Karpas-422 (cell line): ENCODE measurements at regions not wholly inside any gene's neighbourhood (a gene's known extent, or its start where the extent isn't known, plus 50 kb on each side); places are given as distances from the start of the nearest gene placed in this dataset.

ENCODE experiments used
- DNase-seq: peaks from one replicate; pipeline ENCODE4 v3.0.0-alpha.2; 2015
- H2AFZ ChIP-seq: fragments of 200-600 bp; sonication (generic); 2 replicates; pipeline ENCODE4 v1.6.1; 2014; ENCODE audit warnings: antibody characterized with exemption, low read length, mixed read lengths
- H3K27ac ChIP-seq: fragments of 200-600 bp; sonication (generic); 2 replicates; pipeline ENCODE4 v1.5.1; 2014; ENCODE audit warnings: mild to moderate bottlenecking, low read length, moderate library complexity
- H3K27me3 ChIP-seq: fragments of 200-600 bp; sonication (generic); 2 replicates; pipeline ENCODE4 v1.6.1; 2014; ENCODE audit warnings: low read length, mixed read lengths
- H3K36me3 ChIP-seq: fragments of 200-600 bp; sonication (generic); 2 replicates; pipeline ENCODE4 v1.6.1; 2014; ENCODE audit warnings: low read length, mixed read lengths; ENCODE audit not compliant: insufficient read depth
- H3K4me1 ChIP-seq: fragments of 200-600 bp; sonication (generic); 2 replicates; pipeline ENCODE4 v1.6.1; 2014; ENCODE audit warnings: mild to moderate bottlenecking, low read length, mixed read lengths
- H3K4me2 ChIP-seq: fragments of 200-600 bp; sonication (generic); 2 replicates; pipeline ENCODE4 v1.6.1; 2014; ENCODE audit warnings: low read length, low read depth, mild to moderate bottlenecking; ENCODE audit not compliant: poor library complexity, severe bottlenecking
- H3K4me3 ChIP-seq: fragments of 200-600 bp; sonication (generic); 2 replicates; pipeline ENCODE4 v1.5.1; 2014; ENCODE audit warnings: mild to moderate bottlenecking, antibody characterized with exemption, low read length, mixed read lengths
- H3K79me2 ChIP-seq: fragments of 200-600 bp; sonication (generic); 2 replicates; pipeline ENCODE4 v1.6.1; 2014; ENCODE audit warnings: mild to moderate bottlenecking, low read length, mixed read lengths
- H3K9ac ChIP-seq: fragments of 200-600 bp; sonication (generic); 2 replicates; pipeline ENCODE4 v1.6.0; 2014; ENCODE audit warnings: low read length
- H3K9me2 ChIP-seq: fragments of 200-600 bp; sonication (generic), shearing (Covaris generic); replicated peaks from 2 replicates; pipeline ENCODE4 v1.6.0; 2014; ENCODE audit warnings: mild to moderate bottlenecking, low read length, moderate library complexity; ENCODE audit not compliant: insufficient read depth
- H3K9me3 ChIP-seq: fragments of 300-700, 200-600 bp; sonication (generic); 2 replicates; pipeline ENCODE4 v1.6.1; 2014; ENCODE audit warnings: low read length, mixed read lengths
- H4K20me1 ChIP-seq: fragments of 200-600 bp; sonication (generic); 2 replicates; pipeline ENCODE4 v1.6.1; 2014; ENCODE audit warnings: mild to moderate bottlenecking, antibody characterized with exemption, low read length, low read depth; ENCODE audit not compliant: insufficient read depth

- no peak overlapping the region for H3K9ac ChIP-seq
- H3K4me2 ChIP-seq, result no peak overlapping the region
- no peaks in the 10 kb centered on the region for H3K27me3 ChIP-seq
- H3K9me2 ChIP-seq, result no peaks in the 10 kb centered on the region
- H2AFZ ChIP-seq, result no peak overlapping the region
- no peaks in the 10 kb centered on the region for H3K36me3 ChIP-seq
- H3K4me1 ChIP-seq, result no peaks in the 10 kb centered on the region
- no peak overlapping the region for H3K27ac ChIP-seq
- no peak overlapping the region for H3K4me3 ChIP-seq
- no peaks in the 10 kb centered on the region for H3K9me3 ChIP-seq
- H3K79me2 ChIP-seq, result no peaks in the 10 kb centered on the region
- DNase-seq, result no peak
- no peaks in the 10 kb centered on the region for H4K20me1 ChIP-seq
Observed at GRCh38 chr13:109691689-109692088, 94.7 kb downstream of the IRS2 start.

DNA sequence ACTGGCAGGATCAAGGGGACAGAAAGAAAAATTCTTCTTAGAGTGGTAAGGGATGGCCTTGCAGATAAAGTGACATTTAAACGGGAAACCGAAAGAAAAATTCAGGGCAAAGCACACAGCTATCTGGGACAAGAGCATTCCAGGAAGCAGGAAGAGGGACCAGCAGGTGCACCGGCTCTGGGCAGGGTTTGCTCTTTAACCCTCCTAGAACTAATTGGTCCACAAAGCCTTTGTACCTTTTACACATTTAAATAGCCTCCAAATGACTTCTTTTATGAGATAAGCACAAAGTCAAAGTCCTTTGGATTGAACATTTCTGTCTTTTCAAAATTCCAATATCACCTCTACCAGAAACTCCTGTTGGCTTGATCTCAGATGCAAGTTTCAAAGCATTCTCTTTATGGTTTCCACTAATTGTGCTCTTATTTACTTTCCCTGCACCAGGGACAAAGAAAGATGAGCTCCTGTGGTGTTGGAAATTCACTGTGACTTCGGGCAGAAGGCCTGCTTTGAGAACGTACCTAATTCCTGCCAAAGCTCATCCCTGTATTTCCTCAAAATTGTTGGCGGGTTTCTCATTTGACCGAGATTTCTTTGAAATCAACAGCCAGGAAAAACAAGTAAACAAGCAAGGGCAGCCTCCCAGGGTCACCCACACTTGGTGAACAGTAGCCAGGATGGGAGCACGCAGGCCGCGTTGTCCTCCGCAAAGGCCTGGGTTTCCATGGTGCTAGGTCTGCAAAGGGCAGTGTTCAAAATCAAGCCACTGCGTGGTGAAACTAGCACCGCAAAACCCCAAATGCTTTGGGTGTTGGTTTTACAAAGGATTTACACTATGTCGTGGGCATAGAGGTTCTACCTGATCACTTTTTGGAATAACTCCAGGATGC is 98.6 kb downstream of the IRS2 start:
- no peak overlapping the region for H3K27ac ChIP-seq
- no peaks in the 10 kb centered on the region for H3K9me2 ChIP-seq

GRCh38 chr13:109685203-109685602 is 101.2 kb downstream of the IRS2 start:
- H3K4me1 ChIP-seq, result no peaks in the 10 kb centered on the region
- no peak overlapping the region for H3K4me2 ChIP-seq

More for the DNA sequence above, 98.6 kb downstream of the IRS2 start:
- Histone ChIP-seq H3K4me3 (no peak overlapping the region), H3K27me3 (no peaks in the 10 kb centered on the region), H3K4me2 (no peak overlapping the region), H3K79me2 (no peaks in the 10 kb centered on the region), H3K9ac (no peak overlapping the region), H4K20me1 (no peaks in the 10 kb centered on the region), H3K36me3 (no peaks in the 10 kb centered on the region), H2AFZ (no peak overlapping the region), H3K9me3 (no peaks in the 10 kb centered on the region), H3K4me1 (no peaks in the 10 kb centered on the region)
- DNase-seq, result no peak

GRCh38 chr13:109684824-109685202 is 101.6 kb downstream of the IRS2 start:
- H4K20me1 ChIP-seq, result no peaks in the 10 kb centered on the region
- H3K27ac ChIP-seq, result no peak overlapping the region
- H3K4me2 ChIP-seq, result no peak overlapping the region
- H3K79me2 ChIP-seq, result no peaks in the 10 kb centered on the region
- no peaks in the 10 kb centered on the region for H3K36me3 ChIP-seq
- no peak overlapping the region for H3K4me3 ChIP-seq
- no peaks in the 10 kb centered on the region for H3K27me3 ChIP-seq
- H2AFZ ChIP-seq, result no peak overlapping the region
- no peaks in the 10 kb centered on the region for H3K4me1 ChIP-seq
- no peaks in the 10 kb centered on the region for H3K9me2 ChIP-seq
- no peaks in the 10 kb centered on the region for H3K9me3 ChIP-seq
- H3K9ac ChIP-seq, result no peak overlapping the region
- no peak for DNase-seq

More at GRCh38 chr13:109685203-109685602, 101.2 kb downstream of the IRS2 start:
- no peaks in the 10 kb centered on the region for H3K9me2 ChIP-seq
- no peak overlapping the region for H3K9ac ChIP-seq
- no peaks in the 10 kb centered on the region for H3K79me2 ChIP-seq
- H3K4me3 ChIP-seq, result no peak overlapping the region
- H3K9me3 ChIP-seq, result no peaks in the 10 kb centered on the region
- H3K27ac ChIP-seq, result no peak overlapping the region
- H3K27me3 ChIP-seq, result no peaks in the 10 kb centered on the region
- no peaks in the 10 kb centered on the region for H4K20me1 ChIP-seq
- H2AFZ ChIP-seq, result no peak overlapping the region
- DNase-seq, result no peak
- H3K36me3 ChIP-seq, result no peaks in the 10 kb centered on the region

DNA sequence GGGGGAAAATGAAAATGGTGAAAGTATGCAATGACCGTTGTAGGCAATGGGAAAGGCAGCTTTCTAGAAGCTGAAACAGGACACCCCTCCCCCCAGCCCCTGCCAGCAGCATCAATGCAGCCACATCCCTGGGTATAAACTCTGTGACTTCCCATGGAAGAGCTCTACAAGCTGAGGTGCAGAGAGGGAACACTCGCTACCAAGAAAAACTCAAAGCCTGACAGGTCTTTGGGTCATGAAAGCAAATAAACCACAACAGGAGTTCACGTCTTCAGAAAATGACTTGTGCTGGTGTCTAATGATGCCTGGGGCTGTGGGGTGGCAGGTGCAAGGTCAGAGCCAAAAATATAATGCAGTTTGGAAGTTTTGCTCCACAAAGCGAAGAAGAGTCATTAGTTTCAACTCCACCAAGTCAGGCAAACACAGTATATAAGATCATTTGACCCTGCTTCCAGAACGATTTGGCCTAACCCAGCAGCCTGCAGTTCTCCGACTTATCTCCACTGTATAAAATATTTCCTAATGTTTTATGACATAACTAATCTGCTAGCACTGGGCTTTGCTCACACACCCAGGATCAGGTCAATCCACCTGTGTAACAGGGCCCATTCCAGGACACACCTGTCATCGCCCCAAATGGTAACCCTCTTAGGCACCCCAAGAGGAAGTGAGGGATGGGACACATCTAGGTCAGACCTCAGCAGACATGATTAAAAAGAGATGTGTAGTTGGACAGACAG is 102.1 kb downstream of the IRS2 start:
- H4K20me1 ChIP-seq, result no peaks in the 10 kb centered on the region
- H3K4me3 ChIP-seq, result no peak overlapping the region
- no peaks in the 10 kb centered on the region for H3K27me3 ChIP-seq
- no peaks in the 10 kb centered on the region for H3K4me1 ChIP-seq
- no peak overlapping the region for H3K27ac ChIP-seq
- H2AFZ ChIP-seq, result no peak overlapping the region
- H3K4me2 ChIP-seq, result no peak overlapping the region
- no peak for DNase-seq
- no peak overlapping the region for H3K9ac ChIP-seq
- no peaks in the 10 kb centered on the region for H3K9me2 ChIP-seq
- H3K36me3 ChIP-seq, result no peaks in the 10 kb centered on the region
- H3K9me3 ChIP-seq, result no peaks in the 10 kb centered on the region
- no peaks in the 10 kb centered on the region for H3K79me2 ChIP-seq

GRCh38 chr13:109682534-109683244 is 103.7 kb downstream of the IRS2 start:
- Histone ChIP-seq H3K9ac (no peak overlapping the region), H3K4me3 (no peak overlapping the region), H2AFZ (no peak overlapping the region), H3K9me2 (no peaks in the 10 kb centered on the region), H3K9me3 (no peaks in the 10 kb centered on the region), H3K4me2 (no peak overlapping the region), H3K4me1 (no peaks in the 10 kb centered on the region), H3K27me3 (no peaks in the 10 kb centered on the region), H3K36me3 (no peaks in the 10 kb centered on the region), H4K20me1 (no peaks in the 10 kb centered on the region), H3K27ac (no peak overlapping the region), H3K79me2 (no peaks in the 10 kb centered on the region)
- DNase-seq, result no peak

DNA sequence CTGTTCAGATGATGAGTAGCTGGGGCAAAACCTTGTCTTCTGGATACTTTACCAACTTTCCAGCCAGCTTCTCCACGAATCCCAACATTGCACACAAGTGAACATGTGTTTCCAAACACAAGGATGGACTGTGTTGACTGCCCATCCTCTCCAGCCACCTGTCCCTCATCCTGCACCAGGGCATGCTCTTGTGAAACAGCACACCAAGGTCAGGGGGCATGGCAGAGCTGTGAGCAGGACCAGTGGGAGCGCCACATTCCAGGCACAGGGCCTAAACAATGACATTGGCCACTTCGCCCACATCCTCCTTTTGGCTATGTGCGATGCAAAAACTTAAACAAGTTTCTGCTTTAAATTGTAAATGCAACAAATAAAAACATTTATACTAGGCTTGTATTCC is 105.5 kb downstream of the IRS2 start:
- Histone ChIP-seq H3K36me3 (no peaks in the 10 kb centered on the region), H3K9me3 (no peaks in the 10 kb centered on the region), H3K4me1 (no peaks in the 10 kb centered on the region), H3K4me2 (no peak overlapping the region), H3K27ac (no peak overlapping the region), H2AFZ (no peak overlapping the region), H3K79me2 (no peaks in the 10 kb centered on the region), H3K4me3 (no peak overlapping the region), H3K9ac (no peak overlapping the region), H3K27me3 (no peaks in the 10 kb centered on the region), H3K9me2 (no peaks in the 10 kb centered on the region), H4K20me1 (no peaks in the 10 kb centered on the region)
- DNase-seq, result no peak

DNA sequence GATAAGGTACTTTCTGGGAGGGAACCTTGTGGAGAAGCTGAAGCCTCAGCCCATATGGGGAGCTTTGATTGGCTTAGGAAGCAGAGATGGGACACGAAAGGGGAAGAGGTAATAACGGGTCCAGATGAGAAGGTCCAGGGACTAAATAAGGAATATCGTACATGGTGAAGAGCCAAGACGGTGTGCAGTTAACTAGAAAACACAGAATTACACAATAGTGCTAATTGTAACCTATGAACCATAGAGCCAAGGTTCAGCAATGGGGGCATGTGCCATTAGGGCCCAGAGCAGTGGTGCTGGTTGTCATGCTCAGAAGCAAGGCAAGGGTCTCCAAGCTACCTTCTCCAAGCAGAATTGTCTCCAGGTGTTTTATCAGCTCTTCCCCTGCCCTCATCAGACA is 106.1 kb downstream of the IRS2 start:
- Histone ChIP-seq H3K36me3 (no peaks in the 10 kb centered on the region), H3K27ac (no peak overlapping the region), H4K20me1 (no peaks in the 10 kb centered on the region), H3K79me2 (no peaks in the 10 kb centered on the region), H3K9me2 (no peaks in the 10 kb centered on the region), H3K4me2 (no peak overlapping the region), H3K9ac (no peak overlapping the region), H3K4me3 (no peak overlapping the region), H3K9me3 (no peaks in the 10 kb centered on the region), H3K27me3 (no peaks in the 10 kb centered on the region), H3K4me1 (no peaks in the 10 kb centered on the region), H2AFZ (no peak overlapping the region)
- no peak for DNase-seq
